GM18519 (cell line): ENCODE measurements at regions not wholly inside any gene's neighbourhood (a gene's known extent, or its start where the extent isn't known, plus 50 kb on each side); places are given as distances from the start of the nearest gene placed in this dataset.
"Not testable (repeated sequence)": the region's sequence is repeated elsewhere in the genome, so short reads cannot be mapped to it uniquely, and the experiment has no call there.

Source experiments
- ATAC-seq: cut with Tn5 transposase; IDR thresholded peaks from one replicate; pipeline ENCODE4 v1.9.1; 2021; ENCODE audit warnings: mild to moderate bottlenecking, moderate library complexity; ENCODE audit not compliant: unreplicated experiment, low FRiP score

- no peak for ATAC-seq
Measured at GRCh38 chr2:16746329-16746728, 80.7 kb upstream of the CYRIA start.

GRCh38 chr2:16745466-16745865 lies 79.8 kb upstream of the CYRIA start:
- ATAC-seq: no peak

GRCh38 chr2:16744521-16744920 lies 78.9 kb upstream of the CYRIA start:
- no peak for ATAC-seq

- ATAC-seq: no peak
Measured at GRCh38 chr2:16742026-16742425, 76.4 kb upstream of the CYRIA start.

- ATAC-seq: no peak
Measured at GRCh38 chr2:16741498-16741897, 75.9 kb upstream of the CYRIA start.

GRCh38 chr2:16739778-16740581 lies 74.3 kb upstream of the CYRIA start:
- ATAC-seq: no peak

GRCh38 chr2:16738361-16739225 lies 73.0 kb upstream of the CYRIA start:
- no peak for ATAC-seq

GRCh38 chr2:16737812-16738211 lies 72.2 kb upstream of the CYRIA start:
- ATAC-seq: no peak

GRCh38 chr2:16736633-16737032 lies 71.0 kb upstream of the CYRIA start:
- ATAC-seq: no peak

- peak; percentile 69 for ATAC-seq
Measured at GRCh38 chr2:16729335-16729734, 63.7 kb upstream of the CYRIA start.

- ATAC-seq: peak; percentile 90
Measured at GRCh38 chr2:16728351-16729136, 62.9 kb upstream of the CYRIA start.

- not testable (repeated sequence) for ATAC-seq
Measured at GRCh38 chr2:16727849-16728248, 62.2 kb upstream of the CYRIA start.

GRCh38 chr2:16727256-16727655 lies 61.6 kb upstream of the CYRIA start:
- ATAC-seq: no peak

GRCh38 chr2:16726577-16726976 lies 60.9 kb upstream of the CYRIA start:
- ATAC-seq: no peak

GRCh38 chr2:16726147-16726546 lies 60.5 kb upstream of the CYRIA start:
- ATAC-seq: no peak

- ATAC-seq: no peak
Measured at GRCh38 chr2:16725549-16725948, 59.9 kb upstream of the CYRIA start.

- ATAC-seq: no peak
Measured at GRCh38 chr2:16722677-16723076, 57.0 kb upstream of the CYRIA start.

- no peak for ATAC-seq
Measured at GRCh38 chr2:16722126-16722525, 56.5 kb upstream of the CYRIA start.

GRCh38 chr2:16721529-16721928 lies 55.9 kb upstream of the CYRIA start:
- ATAC-seq: not testable (repeated sequence)

- not testable (repeated sequence) for ATAC-seq
Measured at GRCh38 chr2:16720737-16721136, 55.1 kb upstream of the CYRIA start.

- ATAC-seq: no peak
Measured at GRCh38 chr2:16719485-16719808, 53.8 kb upstream of the CYRIA start.
